Putamen (tissue), 1 donor: ENCODE measurements at regions not wholly inside any gene's neighbourhood (a gene's known extent, or its start where the extent isn't known, plus 50 kb on each side); places are given as distances from the start of the nearest gene placed in this dataset.

Experiments used
- DNase-seq: peaks from one replicate; pipeline ENCODE4 v3.0.0-alpha.2; 2016; ENCODE audit warnings: low spot score

GRCh38 chr1:63041660-63042059 is 257.7 kb downstream of the ATG4C start:
- DNase-seq = no peak

- DNase-seq = no peak
These were observed 258.3 kb downstream of the ATG4C start for GRCh38 chr1:63042278-63042677.

GRCh38 chr1:63046539-63046938 is 262.6 kb downstream of the ATG4C start:
- DNase-seq = no peak

GRCh38 chr1:63049135-63049534 is 265.2 kb downstream of the ATG4C start:
- no peak for DNase-seq

- DNase-seq = no peak
These were observed 267.4 kb downstream of the ATG4C start for GRCh38 chr1:63051356-63051755.

- no peak for DNase-seq
These were observed 268.0 kb downstream of the ATG4C start for GRCh38 chr1:63051886-63052285.

- no peak for DNase-seq
These were observed 268.2 kb upstream of the FOXD3 start for GRCh38 chr1:63054184-63054583.

GRCh38 chr1:63063367-63063766 is 259.0 kb upstream of the FOXD3 start:
- no peak for DNase-seq

GRCh38 chr1:63064135-63064534 is 258.2 kb upstream of the FOXD3 start:
- DNase-seq = no peak

GRCh38 chr1:63068626-63069025 is 253.7 kb upstream of the FOXD3 start:
- DNase-seq = no peak

GRCh38 chr1:63069214-63069613 is 253.2 kb upstream of the FOXD3 start:
- no peak for DNase-seq

GRCh38 chr1:63073309-63074306 is 248.8 kb upstream of the FOXD3 start:
- DNase-seq = peak; percentile 62

- no peak for DNase-seq
These were observed 248.0 kb upstream of the FOXD3 start for GRCh38 chr1:63074321-63074720.

GRCh38 chr1:63082766-63083165 is 239.6 kb upstream of the FOXD3 start:
- DNase-seq = no peak

- DNase-seq = peak; percentile 52
These were observed 234.4 kb upstream of the FOXD3 start for GRCh38 chr1:63087966-63088365.

- DNase-seq = no peak
These were observed 223.2 kb upstream of the FOXD3 start for GRCh38 chr1:63099188-63099587.

GRCh38 chr1:63101336-63101735 is 221.0 kb upstream of the FOXD3 start:
- no peak for DNase-seq

- no peak for DNase-seq
These were observed 218.7 kb upstream of the FOXD3 start for GRCh38 chr1:63103682-63104081.

- DNase-seq = no peak
These were observed 215.3 kb upstream of the FOXD3 start for GRCh38 chr1:63107066-63107465.

GRCh38 chr1:63108206-63108605 is 214.2 kb upstream of the FOXD3 start:
- no peak for DNase-seq

GRCh38 chr1:63112155-63112900 is 210.0 kb upstream of the FOXD3 start:
- no peak for DNase-seq

- no peak for DNase-seq
These were observed 206.8 kb upstream of the FOXD3 start for GRCh38 chr1:63115527-63115926.

GRCh38 chr1:63116016-63116415 is 206.4 kb upstream of the FOXD3 start:
- DNase-seq = no peak
